Left hindlimb (tissue), 1 donor: ENCODE measurements at regions not wholly inside any gene's neighbourhood (a gene's known extent, or its start where the extent isn't known, plus 50 kb on each side); places are given as distances from the start of the nearest gene placed in this dataset.
"Not testable (repeated sequence)": the region's sequence is repeated elsewhere in the genome, so short reads cannot be mapped to it uniquely, and the experiment has no call there.

ENCODE experiments used
- DNase-seq: peaks from one replicate; pipeline ENCODE4 v3.0.0-alpha.2; 2018

- no peak for DNase-seq
These were observed 140.6 kb downstream of the ARSF start for GRCh38 chrX:3181846-3182245.

DNA sequence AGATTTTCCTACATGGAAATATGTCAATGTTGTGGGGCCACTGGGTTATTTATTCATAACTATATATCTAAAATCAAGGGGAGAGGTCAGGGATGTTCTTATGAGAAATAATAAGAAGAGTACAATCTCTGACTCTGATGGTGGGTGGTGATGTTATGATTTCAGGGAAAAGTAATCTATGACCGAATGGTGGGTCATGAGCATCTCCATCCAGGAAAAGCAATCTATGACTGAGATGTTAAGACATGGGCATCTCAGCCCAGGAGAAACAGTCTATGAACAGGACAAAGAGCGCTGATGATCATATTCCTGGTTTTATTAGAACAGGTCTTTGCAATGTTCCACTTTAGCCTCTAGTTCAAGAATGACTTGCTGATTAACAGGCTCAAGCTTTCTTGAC is 137.1 kb downstream of the ARSF start:
- no peak for DNase-seq

DNA sequence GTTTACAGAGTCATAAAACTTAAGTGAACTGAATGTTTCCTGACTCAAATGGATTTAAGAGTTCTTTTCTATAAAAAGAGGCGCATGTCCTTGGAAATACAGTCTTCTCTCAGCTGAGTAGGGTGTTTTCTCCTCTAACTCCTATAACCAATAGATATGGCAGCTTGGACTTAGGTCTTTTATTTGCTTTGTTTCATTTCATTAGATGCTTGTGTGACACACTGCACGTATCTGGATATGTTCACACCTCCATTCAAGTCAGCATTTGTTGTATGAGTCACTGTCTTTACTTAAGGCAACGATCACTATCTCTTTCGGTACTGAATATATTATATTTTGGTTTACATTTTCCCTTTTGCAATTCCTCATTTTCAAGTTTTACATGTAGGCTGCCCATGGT is 136.6 kb downstream of the ARSF start:
- DNase-seq: no peak

DNA sequence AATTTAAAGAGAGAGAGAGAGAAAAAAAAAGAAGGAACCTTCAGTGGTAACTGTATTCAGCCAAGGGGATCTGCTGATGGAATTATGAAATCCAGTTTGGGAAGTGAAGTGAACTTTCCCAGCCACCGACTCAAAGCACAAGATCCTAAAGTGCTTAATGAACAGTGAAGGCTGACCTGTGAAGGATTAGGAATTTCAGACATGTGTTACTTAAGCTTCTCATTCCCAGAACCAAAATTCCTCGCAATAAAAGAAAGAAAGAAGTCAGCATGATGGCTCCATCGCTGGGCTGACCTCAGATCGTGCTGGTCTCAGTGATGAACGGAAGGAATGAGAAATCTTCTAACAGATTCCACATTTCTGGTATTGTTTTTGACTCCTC is 135.2 kb downstream of the ARSF start:
- no peak for DNase-seq

DNA sequence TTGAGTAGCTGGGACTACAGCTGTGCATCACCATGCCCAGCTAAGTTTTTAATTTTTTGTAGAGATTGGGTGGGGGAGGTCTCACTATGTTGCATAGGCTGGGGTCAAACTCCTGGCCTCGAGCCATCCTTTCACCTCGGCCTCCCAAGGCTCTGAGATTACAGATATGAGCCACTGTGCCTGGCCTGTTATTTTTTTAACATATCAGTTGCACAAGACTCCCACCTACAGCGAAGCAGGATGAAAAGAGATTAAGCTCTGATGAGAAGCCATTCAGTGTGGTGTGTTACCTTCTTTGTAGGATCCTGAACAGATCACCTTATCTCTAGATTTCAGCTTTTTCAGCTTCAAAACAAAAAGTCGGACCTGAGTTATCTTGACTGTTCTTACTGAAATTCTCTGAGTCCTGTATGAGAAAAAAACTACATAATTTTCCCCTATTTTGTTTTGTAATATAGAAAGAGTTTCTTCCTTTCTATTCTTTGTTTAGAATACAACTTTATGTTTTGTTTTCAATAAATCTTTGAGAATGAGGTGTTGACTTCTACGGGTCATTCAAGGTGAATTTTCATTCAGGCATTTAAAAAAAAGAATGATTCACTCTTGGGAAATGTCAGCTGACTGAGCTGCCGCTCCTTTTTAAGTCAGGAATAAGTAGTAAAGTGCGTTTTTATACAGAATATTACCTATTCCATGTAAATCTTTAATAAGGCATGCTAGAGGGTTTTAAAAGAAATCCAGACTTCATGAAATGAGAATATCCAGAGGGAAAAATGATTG is 134.6 kb downstream of the ARSF start:
- DNase-seq: no peak

DNA sequence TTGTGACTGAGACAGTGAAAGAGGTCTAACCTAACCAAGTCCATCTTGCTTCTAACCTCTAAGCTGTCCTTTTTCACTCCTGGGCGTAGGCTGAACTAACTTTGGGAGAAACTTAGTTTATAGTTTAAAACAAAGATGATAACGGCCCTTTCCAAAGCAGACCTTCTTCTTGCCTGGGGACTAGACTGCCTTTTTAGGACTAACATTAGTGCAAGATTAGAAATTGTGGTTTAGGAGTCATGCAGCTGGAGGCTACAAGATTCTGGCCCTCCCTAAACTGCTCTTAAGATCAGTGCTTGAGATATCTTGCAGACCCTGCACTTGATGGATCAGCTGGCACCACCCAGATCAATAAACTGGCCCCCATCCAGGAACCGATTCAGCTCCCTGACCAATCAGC is 130.9 kb downstream of the ARSF start:
- not testable (repeated sequence) for DNase-seq

- no peak for DNase-seq
These were observed 128.2 kb downstream of the ARSF start for GRCh38 chrX:3169421-3169820.

DNA sequence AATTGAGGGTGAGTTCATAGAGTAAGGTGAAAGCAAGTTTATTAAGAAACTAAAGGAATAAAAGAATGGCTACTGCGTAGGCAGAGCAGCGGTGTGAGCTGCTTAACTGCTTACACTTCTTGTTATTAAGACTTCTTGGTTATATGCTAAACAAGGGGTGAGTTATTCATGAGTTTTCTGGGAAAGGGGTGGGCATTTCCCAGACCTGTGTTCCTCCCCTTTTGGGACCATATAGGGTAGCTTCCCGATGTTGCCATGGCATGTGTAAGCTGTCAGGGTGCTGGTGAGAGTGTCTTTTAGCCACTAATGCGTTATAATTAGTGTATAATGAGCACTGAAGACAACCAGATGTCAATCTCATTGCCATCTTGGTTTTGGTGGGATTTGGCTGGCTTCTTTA is 126.5 kb downstream of the ARSF start:
- no peak for DNase-seq

- DNase-seq: no peak
These were observed 125.6 kb downstream of the ARSF start for GRCh38 chrX:3166670-3167455.

DNA sequence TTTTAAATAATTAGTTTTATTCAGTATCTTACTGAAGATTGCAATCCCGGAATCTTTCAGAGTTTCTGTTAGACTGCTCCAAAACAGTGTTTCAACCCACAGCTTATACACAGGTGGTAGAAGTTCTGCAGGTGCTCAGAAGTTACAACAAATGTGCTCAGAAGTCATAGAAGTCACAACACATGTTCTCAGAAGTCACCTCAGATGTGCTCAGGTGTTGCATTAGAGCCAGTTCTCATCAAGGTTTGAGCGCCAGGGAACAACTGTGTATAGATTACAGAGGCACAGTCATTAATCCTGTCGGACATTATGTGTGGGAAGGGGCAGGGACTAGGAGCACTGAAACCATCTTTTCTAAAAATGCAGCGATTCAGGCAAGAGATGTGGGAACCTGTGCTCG is 124.5 kb downstream of the ARSF start:
- no peak for DNase-seq
